ENCODE measurements at regions not wholly inside any gene's neighbourhood (a gene's known extent, or its start where the extent isn't known, plus 50 kb on each side); places are given as distances from the start of the nearest gene placed in this dataset.

DNA sequence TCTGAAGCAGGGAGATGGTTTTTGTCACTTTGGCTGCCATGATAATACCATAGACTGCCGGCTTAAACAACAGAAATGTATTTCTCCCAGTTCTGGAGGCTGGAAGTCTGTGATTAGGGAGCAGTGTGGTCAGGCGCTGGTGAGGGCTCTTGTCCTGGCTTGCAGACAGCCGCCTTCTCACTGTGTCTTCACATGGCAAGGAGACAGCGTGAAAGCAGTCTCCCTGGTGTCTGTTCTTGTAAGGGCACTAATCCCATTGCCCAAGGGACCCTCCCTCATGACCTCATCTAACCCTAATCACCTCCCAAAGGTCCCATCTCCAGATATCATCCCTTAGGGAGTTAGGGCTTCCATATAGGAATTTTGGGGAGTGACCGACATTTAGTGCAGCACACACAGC, 167.0 kb downstream of the ENGASE start:
- DNase-seq = no peak

DNA sequence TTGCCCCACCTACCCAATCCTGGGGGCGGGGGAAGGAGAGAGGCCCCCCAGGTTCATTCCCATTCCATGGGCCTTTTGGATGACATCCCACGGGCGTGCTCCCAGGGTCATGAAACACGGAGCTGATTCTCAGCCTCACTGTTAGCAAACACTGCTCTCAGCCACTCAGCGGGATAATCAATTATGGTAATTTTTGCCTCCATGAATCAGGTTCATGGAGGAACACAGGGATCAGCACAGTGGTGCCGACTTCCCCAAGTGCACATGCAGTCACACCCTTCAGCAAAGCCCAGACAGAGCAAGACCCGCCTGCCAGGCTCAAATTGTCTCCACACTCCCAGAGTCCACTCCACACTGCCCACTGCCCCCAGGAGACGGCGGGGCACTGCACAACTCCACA, 164.6 kb downstream of the ENGASE start:
- no peak for DNase-seq

DNA sequence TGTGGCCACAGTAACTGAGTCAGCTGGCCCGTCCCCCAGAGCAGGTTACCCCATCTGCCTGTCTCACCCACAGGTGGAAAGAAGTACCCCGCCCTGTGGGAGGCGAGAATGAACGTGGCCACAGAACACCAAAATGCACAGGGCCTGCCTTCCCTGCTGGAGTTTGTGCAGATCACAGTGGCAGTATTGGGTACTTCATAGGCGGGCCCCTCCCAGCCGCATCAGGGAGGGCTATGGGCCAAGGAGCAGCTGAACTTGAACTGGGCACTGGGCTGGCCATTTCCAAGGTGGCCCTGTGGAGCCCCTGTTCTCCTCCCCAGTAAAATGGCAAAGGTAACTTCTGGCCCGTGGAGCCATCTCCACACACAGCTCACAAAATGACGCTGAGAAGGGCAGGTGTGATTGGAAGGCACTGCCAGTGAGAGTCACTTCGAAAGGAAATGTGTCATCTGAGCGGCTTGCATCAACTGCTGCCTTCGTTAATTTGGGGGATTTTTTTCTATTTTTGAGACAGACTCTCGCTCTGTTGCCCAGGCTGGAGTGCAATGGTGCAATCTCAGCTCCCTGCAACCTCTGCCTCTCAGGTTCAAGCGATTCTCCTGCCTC, 162.9 kb downstream of the ENGASE start:
- DNase-seq = no peak

DNA sequence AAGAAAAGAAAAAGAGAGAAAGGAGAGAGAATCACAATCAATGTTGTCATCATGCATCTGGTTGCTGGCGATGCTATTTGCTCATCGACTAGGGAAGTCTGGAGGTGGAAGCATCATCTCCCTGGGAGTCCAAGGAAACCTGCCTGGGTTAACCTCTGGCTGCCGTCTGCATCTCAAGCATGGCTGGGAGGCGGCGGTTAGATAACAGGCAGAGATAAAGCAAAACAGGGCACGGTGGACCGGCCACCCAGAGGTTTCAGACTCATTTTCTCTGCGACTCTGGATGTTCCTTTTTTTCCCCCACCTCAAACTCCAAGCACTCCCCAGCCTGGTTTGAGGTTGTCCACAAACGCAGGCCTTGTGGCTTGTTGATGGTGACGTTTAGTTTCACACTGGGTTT, 161.2 kb downstream of the ENGASE start:
- no peak for DNase-seq

DNA sequence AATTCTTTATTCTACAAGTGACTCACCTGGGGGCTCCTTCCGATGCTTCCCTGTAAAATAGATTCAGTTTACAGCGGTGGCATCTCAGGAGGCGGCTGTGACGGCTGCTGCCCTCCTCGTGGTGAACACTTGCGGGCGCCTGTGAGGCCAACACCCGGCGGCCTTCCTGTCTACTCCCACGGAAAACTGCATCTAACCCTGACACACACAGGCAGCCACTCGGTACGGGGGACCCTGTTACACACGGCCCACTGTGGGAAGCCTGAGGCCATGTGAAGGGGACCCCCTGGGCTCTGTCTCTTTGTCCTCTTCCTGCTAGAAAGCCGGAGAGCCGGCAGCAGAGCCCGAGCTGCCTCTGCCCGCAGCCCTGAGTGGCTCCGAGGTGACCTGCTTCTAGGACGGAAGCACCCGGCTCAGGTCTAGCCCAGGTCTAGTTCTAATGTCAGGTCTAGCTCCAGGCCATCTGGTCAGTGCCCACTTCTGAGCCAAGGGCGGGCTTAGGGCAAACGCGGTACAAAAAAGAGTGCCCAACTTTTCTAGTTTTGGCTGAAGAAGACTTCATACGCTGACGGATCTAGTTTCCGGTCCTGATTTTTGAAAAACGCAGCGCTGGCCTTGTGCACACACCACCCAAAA, 159.4 kb downstream of the ENGASE start:
- no peak for DNase-seq

DNA sequence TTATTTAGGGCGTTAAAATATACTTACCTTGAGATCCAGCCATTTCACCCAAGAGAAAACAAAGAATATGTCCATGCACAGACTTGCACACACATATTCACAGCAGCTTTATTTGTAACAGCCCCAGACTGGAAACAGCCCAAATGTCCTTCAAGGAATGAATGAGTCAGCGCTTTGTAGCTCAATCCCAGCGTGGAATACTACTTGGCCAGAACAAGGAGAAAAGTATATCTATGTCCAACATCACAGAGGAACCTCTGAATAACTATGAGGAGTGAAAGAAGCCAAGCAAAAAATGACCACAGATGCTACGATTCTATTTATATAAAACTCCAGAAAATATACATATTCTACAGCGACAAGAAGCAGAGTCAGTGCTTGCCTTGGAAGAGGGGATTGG, 158.3 kb downstream of the ENGASE start:
- DNase-seq = no peak

DNA sequence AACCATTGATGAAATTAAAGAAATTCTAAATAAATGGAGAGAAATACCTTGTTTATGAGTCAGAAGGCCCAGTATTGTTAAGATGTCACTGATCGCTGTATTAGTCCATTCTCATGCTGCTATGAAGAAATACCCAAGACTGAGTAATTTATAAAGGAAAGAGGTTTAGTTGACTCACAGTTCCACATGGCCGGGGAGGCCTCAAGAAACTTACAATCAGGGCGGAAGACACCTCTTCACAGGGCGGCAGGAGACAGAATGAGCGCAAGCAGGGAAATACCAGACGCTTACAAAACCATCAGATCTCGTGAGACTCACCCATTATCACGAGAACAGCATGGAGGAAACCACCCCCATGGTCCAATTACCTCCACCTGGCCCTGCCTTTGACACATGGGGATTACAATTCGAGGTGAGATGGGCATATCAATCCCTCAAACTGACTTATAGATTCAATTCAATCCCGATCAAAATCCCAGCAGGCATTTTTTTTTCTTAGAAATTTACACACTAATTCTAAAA, 157.2 kb downstream of the ENGASE start:
- no peak for DNase-seq

DNA sequence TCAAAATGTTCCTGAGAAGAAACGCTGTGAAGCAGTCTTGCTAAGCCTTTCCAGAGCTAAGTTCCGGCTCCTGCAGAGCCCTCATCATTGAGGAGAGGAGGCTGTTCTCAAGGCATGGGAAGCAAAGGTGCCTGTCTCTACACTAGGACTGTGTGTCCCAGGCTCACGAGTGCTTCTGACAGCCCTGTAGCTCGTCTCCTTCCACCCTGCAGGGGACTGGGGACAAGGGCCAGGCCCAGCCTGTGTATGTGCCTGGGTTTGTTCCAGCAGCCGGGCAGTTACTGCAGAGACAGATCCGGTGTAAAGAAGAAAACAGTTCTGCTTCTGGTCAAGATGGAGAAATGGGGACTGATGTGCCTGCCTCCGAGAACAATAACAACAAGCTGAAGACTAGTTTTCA, 156.0 kb downstream of the ENGASE start:
- DNase-seq = no peak

DNA sequence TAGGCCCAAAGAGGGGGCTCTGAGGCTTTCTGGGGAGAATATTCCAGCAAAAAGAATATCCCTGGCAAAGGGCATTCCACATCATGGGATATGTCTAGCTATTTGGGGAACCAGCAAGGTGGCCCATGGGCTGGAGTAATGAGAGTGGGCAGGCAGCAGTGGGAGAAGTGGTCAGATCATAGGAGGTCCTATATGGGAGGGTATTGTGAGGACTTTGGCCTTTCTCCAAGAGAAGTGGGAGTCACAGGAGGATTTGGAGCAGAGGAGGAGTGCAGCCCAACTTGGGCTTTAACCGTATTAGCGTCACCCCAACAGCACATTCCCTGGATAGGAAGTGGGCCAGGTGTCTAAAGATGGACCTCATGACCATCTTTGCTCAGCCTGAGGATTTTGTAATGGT, 151.4 kb downstream of the ENGASE start:
- DNase-seq = no peak

DNA sequence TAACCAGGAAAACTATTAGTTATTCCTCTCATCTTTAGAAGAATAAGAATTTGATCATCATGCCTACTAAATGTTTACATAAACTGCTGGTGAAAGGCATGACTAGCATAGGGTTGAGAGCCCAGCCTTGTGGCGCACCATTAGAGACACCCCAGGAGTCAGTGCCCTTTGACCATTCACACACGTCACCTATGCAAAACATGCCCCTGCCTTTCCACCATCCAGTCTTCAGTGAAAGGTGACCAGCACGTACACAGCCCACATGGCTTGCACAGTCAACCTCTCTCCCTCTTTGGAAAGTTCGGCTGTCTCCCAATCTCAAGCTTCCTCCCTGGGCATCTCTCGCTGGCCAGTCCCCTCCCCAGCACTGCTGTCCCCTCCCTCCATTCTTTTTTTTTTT, 150.3 kb downstream of the ENGASE start:
- DNase-seq = no peak

DNA sequence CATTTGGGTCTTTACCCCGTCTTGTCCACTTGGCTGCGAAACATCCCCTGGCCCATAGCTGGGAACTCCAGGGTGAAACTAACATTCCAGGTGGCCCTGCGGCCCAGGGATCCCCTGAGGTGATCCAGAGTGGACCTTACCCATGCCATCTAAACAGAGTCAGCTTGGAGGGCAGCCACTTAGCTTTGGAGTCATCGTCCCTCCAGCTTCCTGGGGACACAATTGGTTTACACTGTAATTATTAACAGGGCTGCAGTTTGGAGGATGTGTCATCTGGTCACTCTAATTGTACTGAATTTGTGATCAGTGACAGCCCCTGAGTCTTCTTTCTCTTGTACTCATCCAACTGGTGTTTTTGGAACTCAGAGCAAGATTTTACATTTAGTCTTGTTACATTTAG, 149.9 kb downstream of the ENGASE start:
- DNase-seq = no peak

DNA sequence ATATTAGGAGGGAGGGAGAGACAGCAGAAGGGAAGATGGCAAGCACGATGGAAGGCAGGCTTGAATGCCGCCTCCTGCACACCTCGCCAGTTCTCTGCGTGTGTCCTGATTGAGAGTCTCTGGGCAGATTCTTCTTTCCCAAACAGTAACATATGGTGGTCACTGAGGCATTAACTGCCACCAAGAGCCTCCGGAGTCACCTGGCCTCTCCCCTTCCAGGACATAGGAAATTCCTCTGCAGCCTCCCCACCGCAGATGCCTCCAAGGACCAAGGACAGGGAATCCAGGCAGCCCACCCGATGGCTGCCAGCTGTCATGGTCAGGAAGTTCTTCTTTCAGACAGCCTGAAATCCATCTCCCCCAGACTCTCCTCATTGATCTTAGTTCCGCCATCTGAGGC, 149.3 kb downstream of the ENGASE start:
- no peak for DNase-seq

DNA sequence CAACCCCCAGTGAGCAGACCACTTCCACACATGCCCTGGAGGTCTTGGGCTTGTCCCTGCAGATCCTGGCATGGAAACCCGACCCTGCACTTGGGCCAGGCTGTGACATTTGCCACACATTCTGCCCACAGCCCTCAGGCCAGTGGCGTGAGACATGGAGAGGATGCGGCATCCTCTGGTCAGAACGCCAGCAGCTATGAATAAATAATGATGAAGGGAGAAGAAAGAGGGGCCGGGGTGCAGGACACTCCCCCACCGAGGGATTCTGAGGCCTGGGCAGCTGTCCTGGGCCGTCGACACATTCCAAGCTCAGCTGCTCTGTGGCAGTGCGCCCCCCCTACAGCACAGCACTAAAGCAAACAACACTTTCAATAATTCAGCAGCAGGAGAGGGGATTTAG, 148.8 kb downstream of the ENGASE start:
- no peak for DNase-seq

DNA sequence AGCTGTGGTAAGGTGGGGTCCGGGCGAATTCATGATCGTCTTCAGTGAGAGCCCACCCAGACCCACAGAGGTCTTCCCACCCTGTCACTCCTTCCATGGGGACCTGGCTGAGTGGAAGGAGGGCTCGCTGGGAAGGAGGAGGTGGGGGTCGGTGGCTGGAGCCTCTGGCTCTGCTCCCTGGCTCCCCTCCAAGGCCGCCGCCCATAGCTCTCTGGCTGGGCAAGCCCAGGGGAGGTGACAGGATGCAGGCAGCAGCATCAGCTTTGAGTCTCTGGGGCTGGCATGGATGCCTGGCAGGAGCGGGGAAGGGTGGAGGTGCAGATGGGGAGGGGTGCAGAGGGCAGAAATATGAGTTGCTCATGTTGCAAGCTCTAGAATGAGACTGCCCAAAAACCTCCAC, 147.0 kb downstream of the ENGASE start:
- DNase-seq = no peak

DNA sequence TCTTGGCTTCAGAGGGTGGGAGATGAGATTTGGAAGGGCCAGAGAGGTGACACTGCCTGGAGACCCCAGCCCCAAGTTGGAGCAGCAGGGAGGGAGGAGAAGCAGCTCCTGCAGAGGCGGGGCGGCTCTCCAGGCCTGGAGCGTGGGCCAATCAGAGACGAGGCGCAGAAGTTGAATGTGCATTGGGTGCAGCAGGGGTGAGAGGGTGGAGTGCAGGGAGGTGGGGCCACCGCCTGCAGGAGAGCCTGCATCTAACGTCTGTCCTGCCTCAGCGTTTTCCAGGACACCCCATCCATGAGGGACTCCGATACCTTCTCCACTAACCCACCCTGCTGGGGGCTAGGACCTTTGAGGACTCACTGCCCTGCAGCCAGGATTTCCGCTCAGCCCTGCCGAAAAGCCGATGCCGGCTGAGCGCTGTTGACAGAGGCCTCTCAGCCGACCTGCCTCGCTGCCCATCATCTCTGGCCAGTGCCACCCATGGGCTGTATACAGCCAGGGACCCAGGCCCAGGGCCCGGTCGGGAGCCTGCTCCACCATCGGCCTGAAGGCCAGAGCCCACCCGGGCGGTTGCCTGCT, 146.2 kb downstream of the ENGASE start:
- no peak for DNase-seq

DNA sequence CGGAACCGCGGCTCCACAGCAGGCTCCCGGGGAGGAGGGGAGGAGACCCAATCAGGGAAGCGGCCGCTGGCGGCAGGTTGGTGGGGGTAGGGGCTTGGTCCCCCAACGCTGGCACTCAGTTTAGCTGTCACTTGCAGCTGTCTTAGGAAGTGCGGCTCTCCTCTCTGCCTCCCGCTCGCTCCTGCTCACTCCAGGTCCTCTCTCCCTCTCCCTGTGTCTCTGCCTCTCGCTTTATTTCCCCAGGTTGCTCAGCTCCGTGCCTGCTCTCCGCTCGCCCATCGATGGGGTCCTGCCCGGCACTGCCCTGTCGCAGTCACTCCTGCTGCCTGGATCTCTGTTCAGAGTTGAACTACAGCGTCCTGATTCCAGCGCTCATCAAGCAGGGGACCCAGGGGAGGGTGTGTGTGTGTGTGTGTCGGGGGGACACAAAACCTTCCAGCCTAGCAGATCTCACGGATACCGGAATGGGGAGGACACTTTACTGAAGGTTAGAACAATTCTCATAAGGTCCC, 145.6 kb downstream of the ENGASE start:
- no peak for DNase-seq

DNA sequence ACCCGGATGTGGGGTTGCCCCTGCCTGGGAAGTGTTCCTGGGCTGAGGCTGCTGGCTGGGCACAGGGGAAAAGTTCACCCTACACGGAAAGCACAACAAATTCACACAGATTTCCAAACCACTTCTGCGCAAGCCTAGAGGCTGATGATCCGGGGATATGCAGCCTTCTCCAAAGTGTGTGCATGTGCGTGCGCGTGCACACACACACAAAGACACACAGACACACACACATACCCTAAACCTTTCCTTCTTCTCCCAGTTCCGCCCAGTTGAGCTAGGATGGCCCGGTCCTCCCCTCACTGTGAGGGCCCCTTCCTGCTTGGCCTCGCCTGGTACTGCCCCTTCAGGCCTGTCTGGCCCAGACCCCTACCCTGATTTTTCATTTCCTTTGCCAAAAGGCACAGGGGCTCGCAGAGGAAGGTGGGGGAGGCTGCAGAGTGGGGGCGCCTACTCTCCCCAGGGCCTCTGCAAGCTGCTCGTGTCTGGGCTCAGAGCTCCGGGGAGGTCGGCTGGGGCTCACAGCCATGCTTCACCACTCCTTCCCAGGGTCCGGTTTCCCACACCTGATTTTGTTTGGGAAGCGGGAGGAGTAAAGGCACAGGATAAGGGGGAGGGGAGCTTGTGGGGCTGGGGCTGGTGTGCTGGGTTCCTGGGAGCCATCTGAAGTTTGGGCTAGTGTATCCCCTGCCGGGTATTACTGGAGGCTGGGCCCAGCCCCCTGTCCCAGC, 144.7 kb downstream of the ENGASE start:
- no peak for DNase-seq

DNA sequence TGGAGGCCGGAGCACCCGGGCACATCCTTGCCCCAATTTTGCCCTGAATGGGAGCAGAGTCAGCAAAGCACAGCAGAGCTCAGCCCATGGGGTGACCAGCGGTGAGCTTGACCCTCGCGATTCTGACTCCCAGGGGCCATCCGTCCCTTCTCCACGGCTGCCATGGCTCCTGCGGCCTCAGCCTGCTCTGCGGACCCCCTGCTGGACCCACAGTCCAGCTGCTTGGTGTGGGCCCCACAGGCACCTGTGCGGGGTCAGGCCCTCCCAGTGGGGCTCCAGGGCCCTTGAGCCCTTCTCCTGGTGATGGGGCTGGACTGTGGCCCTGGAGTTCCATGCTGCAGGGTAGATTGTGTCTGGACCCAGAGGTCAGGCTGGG, 144.2 kb downstream of the ENGASE start:
- DNase-seq = no peak

DNA sequence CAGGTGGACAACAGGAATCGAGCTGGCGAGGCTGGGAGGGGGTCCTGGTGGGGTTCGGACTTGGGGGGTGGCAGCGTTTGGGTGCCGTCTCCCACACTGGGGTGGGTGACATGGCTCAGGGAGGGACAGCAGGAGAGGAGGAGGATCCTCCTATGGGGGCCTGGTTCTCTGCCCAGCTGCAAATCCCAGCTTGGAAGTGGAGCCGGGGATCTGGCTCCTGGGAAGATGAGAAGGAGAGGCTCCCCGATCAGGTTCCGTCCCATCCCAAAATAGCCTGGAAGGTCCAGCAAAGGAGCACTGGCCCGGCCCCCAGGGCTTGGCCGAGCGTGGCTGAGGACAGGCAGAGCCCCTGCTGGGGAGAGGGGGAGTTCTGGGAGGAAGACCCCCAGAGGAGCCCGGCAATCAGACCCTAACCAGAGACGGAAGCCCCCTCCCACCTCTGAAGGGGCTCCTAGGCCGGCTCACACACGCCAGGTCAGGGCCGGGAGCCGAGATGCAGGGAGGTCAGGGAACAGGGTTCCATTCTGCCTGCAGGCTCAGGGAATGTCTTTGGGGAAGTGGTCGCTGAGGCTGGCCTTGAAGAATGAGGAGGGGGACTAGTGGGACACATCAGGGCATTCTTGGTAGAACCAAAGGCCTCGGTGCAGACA, 143.7 kb downstream of the ENGASE start:
- no peak for DNase-seq

DNA sequence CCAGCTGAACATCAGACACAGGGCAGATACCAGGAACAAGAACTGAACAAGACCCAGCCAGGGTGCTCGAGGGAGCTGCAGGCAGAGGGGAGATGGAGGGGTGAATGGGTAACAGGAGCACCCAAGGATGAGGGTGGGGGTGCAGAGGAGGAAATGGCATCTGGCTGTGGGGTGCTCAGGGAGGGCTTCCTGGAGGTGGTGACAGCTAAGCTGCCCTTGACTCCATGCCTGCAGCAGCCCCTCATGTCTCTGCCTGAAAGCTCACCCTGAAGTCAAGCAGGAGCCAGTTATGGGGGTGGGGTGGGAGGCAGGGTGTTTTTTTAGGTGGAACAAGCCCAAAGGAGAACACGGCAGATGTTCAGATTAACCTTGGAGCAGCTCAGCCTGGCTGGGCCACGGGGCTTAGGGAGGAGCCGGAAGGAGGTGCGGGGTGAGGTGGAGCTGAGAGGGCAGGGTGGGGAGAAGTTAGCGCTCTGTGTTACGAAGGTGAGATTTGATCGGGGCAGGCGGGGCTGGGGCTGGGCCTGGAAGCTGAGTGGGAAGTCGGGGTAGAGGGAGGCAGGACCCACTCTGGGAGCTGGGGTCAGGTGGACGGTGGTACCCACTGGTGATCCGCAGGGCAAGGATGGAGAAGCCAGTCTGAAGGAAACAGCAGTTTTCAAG, 143.0 kb downstream of the ENGASE start:
- DNase-seq = no peak

DNA sequence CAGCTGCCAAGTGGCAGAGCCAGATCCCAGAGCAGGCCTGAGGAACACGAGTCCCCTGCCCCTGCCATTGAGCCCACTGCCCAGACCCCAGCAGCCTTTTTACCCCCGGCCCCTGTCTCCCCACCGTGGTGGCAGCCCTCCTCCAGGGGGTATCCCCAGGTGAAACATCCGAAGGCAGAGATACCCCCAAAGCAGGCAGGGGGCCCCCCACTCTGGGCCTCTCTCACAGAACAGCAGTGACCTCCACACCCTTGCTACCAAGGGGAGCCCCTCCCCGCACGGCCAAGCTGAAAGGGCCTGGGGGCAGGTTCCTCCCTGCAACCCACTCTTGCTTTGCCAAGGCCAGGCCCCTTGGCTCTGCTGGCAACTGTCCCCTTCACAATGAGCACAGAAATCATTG, 142.2 kb downstream of the ENGASE start:
- DNase-seq = no peak

DNA sequence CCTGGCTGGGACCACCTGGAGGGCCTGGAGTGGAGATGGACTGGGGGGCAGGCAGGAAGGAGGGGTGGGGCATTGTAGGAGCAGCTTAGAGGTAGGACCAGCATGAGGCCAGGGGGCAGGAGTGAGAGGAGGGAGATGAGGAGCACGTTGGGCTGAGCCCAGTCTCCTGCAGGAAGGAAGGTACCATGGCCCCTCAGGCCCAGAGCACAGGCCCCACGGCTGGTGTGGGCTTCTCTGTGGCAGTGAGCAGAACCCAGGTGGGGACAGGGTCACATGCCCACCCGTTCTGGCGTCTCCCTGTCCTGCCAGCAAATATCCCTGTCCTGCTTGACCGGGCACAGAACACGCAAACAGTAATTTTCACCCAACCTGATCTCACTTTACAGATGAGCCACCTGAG, 141.8 kb downstream of the ENGASE start:
- no peak for DNase-seq
